Keratinocyte (primary cell): ENCODE measurements at regions not wholly inside any gene's neighbourhood (a gene's known extent, or its start where the extent isn't known, plus 50 kb on each side); places are given as distances from the start of the nearest gene placed in this dataset.

Experiments used
- EZH2 ChIP-seq: IDR thresholded peaks from one replicate; pipeline ENCODE4 v1.6.1; 2012; ENCODE audit warnings: inconsistent platforms, mild to moderate bottlenecking, low read length, moderate library complexity
- TF ChIP-seq, protein P1 (sequence below), 3 experiments: IDR thresholded peaks in 1 of 3; conservative IDR thresholded peaks in 1 of 3; optimal IDR thresholded peaks in 1 of 3; 2 replicates in 2 of 3; 3 replicates in 1 of 3; pipeline versions ENCODE3 to v1.5.1; 2011; ENCODE audit warnings: low read length in 3 of 3, mild to moderate bottlenecking in 3 of 3, moderate library complexity in 2 of 3, control low read depth in 1 of 3, inconsistent platforms in 1 of 3; ENCODE audit not compliant: insufficient read depth in 2 of 3; ENCODE audit errors: extremely low read depth in 1 of 3

DNA sequence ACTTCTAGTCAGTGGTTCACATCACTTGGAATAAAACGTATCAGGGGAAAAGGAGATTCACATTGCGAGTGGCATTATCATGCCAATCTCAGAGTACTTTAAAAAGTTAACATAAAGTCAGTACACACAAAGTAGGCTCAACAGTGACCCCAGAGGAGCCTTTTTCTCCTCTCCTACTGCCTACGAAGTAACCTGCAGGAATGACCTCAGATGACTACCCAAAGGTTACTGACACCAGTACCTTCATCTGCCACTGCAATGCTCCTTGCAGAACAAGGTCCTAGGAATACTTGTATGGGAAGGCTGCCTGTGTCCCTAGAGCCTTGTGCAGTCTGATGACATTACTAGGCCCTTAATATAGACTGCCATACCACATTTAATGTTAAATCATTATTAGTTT is 389.8 kb upstream of the LYPLAL1 start:
- TF ChIP-seq, protein P1, sequence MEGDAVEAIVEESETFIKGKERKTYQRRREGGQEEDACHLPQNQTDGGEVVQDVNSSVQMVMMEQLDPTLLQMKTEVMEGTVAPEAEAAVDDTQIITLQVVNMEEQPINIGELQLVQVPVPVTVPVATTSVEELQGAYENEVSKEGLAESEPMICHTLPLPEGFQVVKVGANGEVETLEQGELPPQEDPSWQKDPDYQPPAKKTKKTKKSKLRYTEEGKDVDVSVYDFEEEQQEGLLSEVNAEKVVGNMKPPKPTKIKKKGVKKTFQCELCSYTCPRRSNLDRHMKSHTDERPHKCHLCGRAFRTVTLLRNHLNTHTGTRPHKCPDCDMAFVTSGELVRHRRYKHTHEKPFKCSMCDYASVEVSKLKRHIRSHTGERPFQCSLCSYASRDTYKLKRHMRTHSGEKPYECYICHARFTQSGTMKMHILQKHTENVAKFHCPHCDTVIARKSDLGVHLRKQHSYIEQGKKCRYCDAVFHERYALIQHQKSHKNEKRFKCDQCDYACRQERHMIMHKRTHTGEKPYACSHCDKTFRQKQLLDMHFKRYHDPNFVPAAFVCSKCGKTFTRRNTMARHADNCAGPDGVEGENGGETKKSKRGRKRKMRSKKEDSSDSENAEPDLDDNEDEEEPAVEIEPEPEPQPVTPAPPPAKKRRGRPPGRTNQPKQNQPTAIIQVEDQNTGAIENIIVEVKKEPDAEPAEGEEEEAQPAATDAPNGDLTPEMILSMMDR (optimal IDR thresholded peaks at IDR 0.05 in 1 of 3, IDR thresholded peaks at IDR 0.05 in 1 of 3, conservative IDR thresholded peaks at IDR 0.05 in 1 of 3; ENCODE audit: extremely low read depth in 1 of 3, insufficient read depth in 2 of 3, low read length in 3 of 3), result no peak
- TF ChIP-seq EZH2, result no peak
